ENCODE measurements at regions not wholly inside any gene's neighbourhood (a gene's known extent, or its start where the extent isn't known, plus 50 kb on each side); places are given as distances from the start of the nearest gene placed in this dataset.

DNA sequence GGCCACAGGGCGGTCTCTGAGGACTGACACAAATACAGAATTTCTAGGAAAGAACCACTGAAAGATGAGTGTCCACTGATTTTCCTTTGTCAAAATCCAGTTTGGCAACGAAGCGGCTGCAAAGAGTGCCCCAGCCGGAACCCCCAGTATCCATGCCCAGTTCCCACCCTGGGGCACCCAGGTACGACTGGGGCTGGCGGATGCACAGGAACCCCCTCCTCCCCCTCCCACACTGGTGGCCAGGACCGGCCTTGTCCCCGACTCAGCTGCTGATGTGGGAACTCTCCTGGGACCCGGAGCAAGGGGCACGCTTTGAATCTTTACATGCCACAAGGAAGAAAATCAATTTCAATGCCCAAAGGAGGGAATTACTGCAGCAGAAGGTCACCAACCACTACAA lies 220.8 kb upstream of the ZNF507 start:
- TF ChIP-seq, protein P1, sequence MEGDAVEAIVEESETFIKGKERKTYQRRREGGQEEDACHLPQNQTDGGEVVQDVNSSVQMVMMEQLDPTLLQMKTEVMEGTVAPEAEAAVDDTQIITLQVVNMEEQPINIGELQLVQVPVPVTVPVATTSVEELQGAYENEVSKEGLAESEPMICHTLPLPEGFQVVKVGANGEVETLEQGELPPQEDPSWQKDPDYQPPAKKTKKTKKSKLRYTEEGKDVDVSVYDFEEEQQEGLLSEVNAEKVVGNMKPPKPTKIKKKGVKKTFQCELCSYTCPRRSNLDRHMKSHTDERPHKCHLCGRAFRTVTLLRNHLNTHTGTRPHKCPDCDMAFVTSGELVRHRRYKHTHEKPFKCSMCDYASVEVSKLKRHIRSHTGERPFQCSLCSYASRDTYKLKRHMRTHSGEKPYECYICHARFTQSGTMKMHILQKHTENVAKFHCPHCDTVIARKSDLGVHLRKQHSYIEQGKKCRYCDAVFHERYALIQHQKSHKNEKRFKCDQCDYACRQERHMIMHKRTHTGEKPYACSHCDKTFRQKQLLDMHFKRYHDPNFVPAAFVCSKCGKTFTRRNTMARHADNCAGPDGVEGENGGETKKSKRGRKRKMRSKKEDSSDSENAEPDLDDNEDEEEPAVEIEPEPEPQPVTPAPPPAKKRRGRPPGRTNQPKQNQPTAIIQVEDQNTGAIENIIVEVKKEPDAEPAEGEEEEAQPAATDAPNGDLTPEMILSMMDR (conservative IDR thresholded peaks at IDR 0.05), result no peak
- no peak for TF ChIP-seq ZFX (IDR thresholded peaks at IDR 0.05)

All from C4-2B (cell line).